ENCODE measurements at regions not wholly inside any gene's neighbourhood (a gene's known extent, or its start where the extent isn't known, plus 50 kb on each side); places are given as distances from the start of the nearest gene placed in this dataset.
"Not testable (repeated sequence)": the region's sequence is repeated elsewhere in the genome, so short reads cannot be mapped to it uniquely, and the experiment has no call there.

GRCh38 chr3:157618075-157618760 lies 115.0 kb upstream of the VEPH1 start:
- DNase-seq: no peak

- DNase-seq: no peak
Observed at GRCh38 chr3:157614896-157615295, 111.7 kb upstream of the VEPH1 start.

GRCh38 chr3:157611536-157612076 lies 108.4 kb upstream of the VEPH1 start:
- DNase-seq: no peak

GRCh38 chr3:157610876-157611535 lies 107.8 kb upstream of the VEPH1 start:
- DNase-seq: no peak

- DNase-seq: no peak
Observed at GRCh38 chr3:157607826-157608405, 104.7 kb upstream of the VEPH1 start.

GRCh38 chr3:157606852-157607197 lies 103.6 kb upstream of the VEPH1 start:
- no peak for DNase-seq

- peak; percentile 44 for DNase-seq
Observed at GRCh38 chr3:157606011-157606851, 103.0 kb upstream of the VEPH1 start.

GRCh38 chr3:157605356-157605755 lies 102.1 kb upstream of the VEPH1 start:
- no peak for DNase-seq

GRCh38 chr3:157602424-157602823 lies 99.2 kb upstream of the VEPH1 start:
- no peak for DNase-seq

- DNase-seq: no peak
Observed at GRCh38 chr3:157595259-157595658, 92.0 kb upstream of the VEPH1 start.

- no peak for DNase-seq
Observed at GRCh38 chr3:157594413-157594812, 91.2 kb upstream of the VEPH1 start.

- DNase-seq: no peak
Observed at GRCh38 chr3:157592769-157593168, 89.6 kb upstream of the VEPH1 start.

- DNase-seq: no peak
Observed at GRCh38 chr3:157590273-157590672, 87.1 kb upstream of the VEPH1 start.

- DNase-seq: no peak
Observed at GRCh38 chr3:157589211-157589610, 86.0 kb upstream of the VEPH1 start.

GRCh38 chr3:157588386-157589060 lies 85.3 kb upstream of the VEPH1 start:
- DNase-seq: no peak

GRCh38 chr3:157586293-157586692 lies 83.1 kb upstream of the VEPH1 start:
- DNase-seq: no peak

GRCh38 chr3:157585386-157585785 lies 82.2 kb upstream of the VEPH1 start:
- no peak for DNase-seq

GRCh38 chr3:157582637-157582973 lies 79.4 kb upstream of the VEPH1 start:
- no peak for DNase-seq

- not testable (repeated sequence) for DNase-seq
Observed at GRCh38 chr3:157581956-157582636, 78.9 kb upstream of the VEPH1 start.

GRCh38 chr3:157581371-157581770 lies 78.2 kb upstream of the VEPH1 start:
- DNase-seq: no peak

GRCh38 chr3:157578181-157578580 lies 75.0 kb upstream of the VEPH1 start:
- DNase-seq: no peak

GRCh38 chr3:157574531-157574930 lies 71.3 kb upstream of the VEPH1 start:
- DNase-seq: no peak

All from stimulated activated naive CD4-positive, alpha-beta T cell treated with Interleukin-2 at 50 U/mL for 16 hours (primary cell).